ENCODE measurements at regions not wholly inside any gene's neighbourhood (a gene's known extent, or its start where the extent isn't known, plus 50 kb on each side); places are given as distances from the start of the nearest gene placed in this dataset.
"Not testable (repeated sequence)": the region's sequence is repeated elsewhere in the genome, so short reads cannot be mapped to it uniquely, and the experiment has no call there.

- Histone ChIP-seq H3K9me3 (ENCODE audit: control insufficient read depth in 2 of 2, insufficient read depth in 1 of 2, low read depth in 1 of 2, low read length in 1 of 2) (no peaks in the 10 kb centered on the region), H3K27me3 (ENCODE audit: control insufficient read depth in 3 of 3, insufficient read depth in 3 of 3, low read length in 3 of 3) (no peaks in the 10 kb centered on the region), H3K27ac (ENCODE audit: low read depth in 1 of 3, low read length in 2 of 3) (no peak overlapping the region), H3K4me3 (ENCODE audit: low read depth in 1 of 3, low read length in 3 of 3) (no peak overlapping the region), H3K36me3 (ENCODE audit: control insufficient read depth in 3 of 3, insufficient read depth in 2 of 3, low read depth in 1 of 3, low read length in 3 of 3) (no peaks in the 10 kb centered on the region), H3K4me1 (ENCODE audit: control insufficient read depth in 3 of 3, insufficient read depth in 2 of 3, low read depth in 1 of 3, low read length in 2 of 3) (no peaks in the 10 kb centered on the region)
- 4 to 41% (median 11%) methylated on average over 1 of the region's 1 CpG for WGBS, 3 donors
- no peak for DNase-seq
- no peak for FAIRE-seq
Observed at GRCh38 chr4:100009490-100009889, 59.4 kb upstream of the H2AZ1 start.

GRCh38 chr4:100008048-100008447 lies 58.0 kb upstream of the H2AZ1 start:
- no peaks in the 10 kb centered on the region for H3K36me3 ChIP-seq (ENCODE audit: control insufficient read depth in 3 of 3, insufficient read depth in 2 of 3, low read depth in 1 of 3, low read length in 3 of 3)
- FAIRE-seq: no peak
- no peaks in the 10 kb centered on the region for H3K27me3 ChIP-seq (ENCODE audit: control insufficient read depth in 3 of 3, insufficient read depth in 3 of 3, low read length in 3 of 3)
- DNase-seq: no peak
- no peaks in the 10 kb centered on the region for H3K4me1 ChIP-seq (ENCODE audit: control insufficient read depth in 3 of 3, insufficient read depth in 2 of 3, low read depth in 1 of 3, low read length in 2 of 3)
- WGBS, 3 donors: 69 to 82% (median 74%) methylated on average over 1 of the region's 1 CpG
- no peaks in the 10 kb centered on the region for H3K9me3 ChIP-seq (ENCODE audit: control insufficient read depth in 2 of 2, insufficient read depth in 1 of 2, low read depth in 1 of 2, low read length in 1 of 2)
- no peak overlapping the region for H3K4me3 ChIP-seq (ENCODE audit: low read depth in 1 of 3, low read length in 3 of 3)
- H3K27ac ChIP-seq (ENCODE audit: low read depth in 1 of 3, low read length in 2 of 3): no peak overlapping the region

GRCh38 chr4:100006161-100006560 lies 56.1 kb upstream of the H2AZ1 start:
- H3K27ac ChIP-seq (ENCODE audit: low read depth in 1 of 3, low read length in 2 of 3); H3K4me1 ChIP-seq (ENCODE audit: control insufficient read depth in 3 of 3, insufficient read depth in 2 of 3, low read depth in 1 of 3, low read length in 2 of 3); H3K27me3 ChIP-seq (ENCODE audit: control insufficient read depth in 3 of 3, insufficient read depth in 3 of 3, low read length in 3 of 3); FAIRE-seq; H3K9me3 ChIP-seq (ENCODE audit: control insufficient read depth in 2 of 2, insufficient read depth in 1 of 2, low read depth in 1 of 2, low read length in 1 of 2); H3K4me3 ChIP-seq (ENCODE audit: low read depth in 1 of 3, low read length in 3 of 3); H3K36me3 ChIP-seq (ENCODE audit: control insufficient read depth in 3 of 3, insufficient read depth in 2 of 3, low read depth in 1 of 3, low read length in 3 of 3); DNase-seq: not testable (repeated sequence)
- WGBS, 3 donors: 90 to 99% (median 97%) methylated on average over 3 to 12 of the region's 23 CpGs

Data from small intestine (tissue), 7 donors.